Activated CD4-positive, alpha-beta T cell treated with anti-CD3 and anti-CD28 coated beads, Interleukin-2, amount 50 U/mL, for 48 hours (primary cell): ENCODE measurements at regions not wholly inside any gene's neighbourhood (a gene's known extent, or its start where the extent isn't known, plus 50 kb on each side); places are given as distances from the start of the nearest gene placed in this dataset.

ENCODE experiments used
- DNase-seq, 2 experiments: peaks; one replicate each; pipeline ENCODE4 v3.0.0-alpha.2; 2020

- DNase-seq: no peak
These were observed 164.2 kb upstream of the SOX5 start for GRCh38 chr12:24113701-24114100.

- no peak for DNase-seq
These were observed 162.1 kb upstream of the SOX5 start for GRCh38 chr12:24111616-24112015.

DNA sequence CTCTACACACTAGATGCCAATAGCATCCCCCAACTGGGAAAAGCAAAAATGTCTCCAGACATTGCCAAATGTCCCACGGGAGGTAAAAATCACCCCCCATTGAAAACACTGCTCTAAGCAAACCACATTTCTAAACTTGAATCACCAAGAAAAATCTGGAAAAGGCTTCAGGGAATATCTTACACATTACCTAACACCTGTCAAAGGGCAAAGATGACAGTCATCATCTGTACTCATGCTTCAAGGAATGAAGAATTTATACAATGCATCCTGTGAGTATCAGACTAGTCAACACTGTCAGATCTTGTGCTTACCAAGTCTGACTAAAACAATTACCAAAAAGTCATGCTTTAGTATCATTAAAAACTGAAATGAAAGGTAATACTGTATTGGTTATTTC lies 161.6 kb upstream of the SOX5 start:
- no peak for DNase-seq

GRCh38 chr12:24109381-24110039 lies 160.0 kb upstream of the SOX5 start:
- no peak for DNase-seq

GRCh38 chr12:24102676-24103075 lies 153.2 kb upstream of the SOX5 start:
- no peak for DNase-seq

GRCh38 chr12:24099576-24099975 lies 150.1 kb upstream of the SOX5 start:
- no peak for DNase-seq

DNA sequence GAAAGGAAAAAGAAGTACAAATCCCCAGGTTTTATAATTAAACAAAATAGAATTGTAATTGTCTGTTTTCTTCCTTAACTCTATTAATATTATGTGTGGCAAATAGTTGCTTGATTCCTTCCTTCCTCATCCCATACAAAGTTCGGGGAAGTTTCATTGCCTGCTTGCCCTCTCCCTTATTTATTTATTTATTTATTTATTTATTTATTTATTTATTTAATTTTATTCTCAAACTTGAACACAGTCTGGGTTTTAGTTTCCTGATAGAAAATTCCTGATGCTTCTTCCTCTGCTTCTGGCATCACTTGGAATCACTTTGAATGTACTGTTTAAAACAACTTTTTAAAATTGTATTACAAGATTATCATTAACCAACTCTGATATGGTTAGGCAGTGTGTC lies 145.8 kb upstream of the SOX5 start:
- DNase-seq: no peak

DNA sequence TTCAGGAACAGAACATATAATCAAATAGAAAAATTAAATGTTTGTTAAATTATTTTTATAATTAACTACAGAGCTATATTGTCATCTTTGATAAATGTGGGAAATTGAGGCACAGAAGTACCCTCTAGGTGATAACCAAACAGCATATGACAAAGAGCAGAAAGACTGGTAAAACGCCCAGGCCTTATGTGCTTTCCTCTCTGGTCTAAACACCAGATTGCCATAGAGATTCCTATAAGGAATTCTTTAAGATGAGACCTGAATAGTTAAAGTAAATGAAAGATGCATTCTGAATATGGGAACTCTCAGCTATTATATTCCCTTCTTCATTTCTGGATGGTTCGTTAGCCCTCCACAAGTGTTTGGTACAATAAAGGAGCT lies 140.0 kb upstream of the SOX5 start:
- no peak for DNase-seq

- no peak for DNase-seq
These were observed 139.5 kb upstream of the SOX5 start for GRCh38 chr12:24088751-24089509.

DNA sequence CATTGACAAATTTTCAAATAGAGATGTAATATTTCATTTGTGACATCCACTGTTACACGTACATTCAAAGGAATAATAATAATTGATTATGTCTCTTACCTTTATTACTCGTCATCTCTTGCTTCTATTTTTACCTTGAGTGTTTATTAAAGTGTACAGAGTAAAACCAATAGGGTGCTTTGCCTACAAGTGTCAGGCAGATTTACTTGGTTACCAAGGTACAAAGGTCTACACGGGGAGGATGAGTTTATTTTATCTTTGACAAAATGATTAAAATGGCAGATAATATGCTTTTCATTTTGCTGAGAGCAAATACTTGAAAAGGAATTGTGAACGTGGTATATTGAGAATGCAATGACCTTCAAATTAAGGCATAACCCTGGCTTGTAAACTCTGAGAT lies 137.8 kb upstream of the SOX5 start:
- DNase-seq: no peak

- DNase-seq: no peak
These were observed 135.3 kb upstream of the SOX5 start for GRCh38 chr12:24084800-24085199.

DNA sequence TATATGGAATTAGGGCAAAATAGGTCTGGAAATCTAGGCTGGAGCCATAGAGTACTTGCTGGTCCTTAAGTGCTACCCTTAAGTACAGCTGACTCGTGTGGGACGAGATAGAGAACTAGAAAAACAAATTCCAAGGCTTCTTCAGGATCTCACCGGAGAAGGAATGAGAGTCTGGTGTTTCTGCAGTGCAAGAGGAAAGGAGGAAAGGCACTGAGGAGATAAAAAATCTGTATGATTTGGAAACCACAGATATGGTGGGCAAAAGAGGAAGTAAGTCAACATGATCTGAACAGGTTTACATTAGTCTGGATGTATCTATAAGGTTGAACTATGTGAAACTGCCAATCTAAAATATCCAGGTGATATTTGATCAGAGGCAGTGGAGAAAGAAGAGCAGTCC lies 134.4 kb upstream of the SOX5 start:
- DNase-seq: no peak

DNA sequence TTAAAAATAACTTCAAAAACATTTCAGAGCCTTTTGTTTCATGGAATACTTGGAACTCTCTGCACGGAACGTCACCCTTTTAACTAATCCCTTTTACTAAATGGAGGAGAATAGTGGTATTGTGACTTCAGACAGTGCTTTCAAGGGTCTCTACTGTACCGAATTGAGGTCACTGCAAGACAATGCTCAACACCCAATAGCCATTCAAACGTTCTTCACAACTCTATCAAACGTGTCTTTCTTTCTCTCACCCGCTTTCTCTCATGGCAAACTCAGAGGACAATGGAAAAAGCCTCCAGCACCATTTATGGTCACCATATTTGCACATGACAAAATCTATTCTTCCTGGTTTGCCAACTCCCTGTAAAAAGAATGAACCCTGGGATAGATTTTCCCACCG lies 132.1 kb upstream of the SOX5 start:
- DNase-seq: no peak

DNA sequence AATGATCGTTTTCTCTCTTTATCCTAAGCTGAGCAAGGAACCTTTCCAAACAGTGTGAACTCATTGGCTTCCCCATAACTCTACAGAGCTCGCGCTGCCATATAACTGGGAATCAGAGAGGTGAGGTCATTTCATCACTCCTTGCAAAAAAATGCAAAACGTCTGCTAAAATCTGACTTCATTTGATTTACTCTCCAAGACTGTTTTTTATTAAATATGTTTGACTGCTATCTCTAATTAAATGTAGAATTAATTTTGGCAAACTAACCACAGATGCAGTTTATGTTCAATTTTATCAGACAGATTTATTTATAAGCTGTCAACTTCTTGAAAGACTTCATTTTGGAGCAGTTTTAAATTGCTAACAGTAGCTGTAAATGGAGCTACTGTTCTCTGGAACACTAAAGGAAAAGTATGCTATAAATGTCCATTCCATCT lies 131.6 kb upstream of the SOX5 start:
- DNase-seq: no peak

DNA sequence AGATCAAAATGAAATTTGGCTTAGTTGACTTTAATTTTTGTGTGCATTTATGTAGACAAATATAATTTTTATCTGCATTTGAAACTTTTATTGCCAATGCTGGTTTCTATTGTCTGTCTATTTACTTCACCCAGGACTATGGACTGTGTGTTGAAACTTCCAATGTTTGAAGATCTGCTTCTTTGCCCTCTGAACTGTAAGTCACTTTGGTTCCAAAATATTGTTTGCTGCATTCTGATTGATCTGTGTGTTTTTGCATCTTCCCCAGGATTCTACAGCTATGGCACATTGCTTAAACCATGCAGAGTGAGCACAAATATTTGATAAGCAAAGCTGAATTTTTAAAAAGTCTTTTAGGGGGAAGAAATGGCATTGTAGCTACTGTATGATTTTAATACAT lies 131.0 kb upstream of the SOX5 start:
- no peak for DNase-seq

GRCh38 chr12:24079083-24079482 lies 129.6 kb upstream of the SOX5 start:
- DNase-seq: no peak

DNA sequence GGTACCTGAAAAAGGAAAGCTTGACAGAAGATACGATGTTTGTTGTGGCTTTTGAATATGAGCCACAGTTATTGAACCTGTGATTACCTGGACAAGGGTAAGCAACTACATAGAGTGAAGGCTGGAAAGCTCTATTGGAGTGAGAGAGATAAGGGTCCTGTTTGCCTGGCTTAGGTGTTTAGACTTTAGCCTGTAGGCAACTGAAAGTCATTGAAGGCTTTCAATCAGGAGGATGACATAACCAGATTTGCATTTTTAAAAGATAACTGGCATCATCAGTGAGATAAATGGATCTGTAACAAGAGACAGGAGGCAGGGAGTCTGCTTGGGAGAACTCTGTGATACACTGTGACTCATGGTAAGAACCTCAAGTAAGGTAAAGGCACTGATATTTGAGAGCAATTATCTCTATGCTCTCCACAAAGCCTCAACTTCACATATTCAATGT lies 128.9 kb upstream of the SOX5 start:
- no peak for DNase-seq

GRCh38 chr12:24077161-24077560 lies 127.7 kb upstream of the SOX5 start:
- no peak for DNase-seq

DNA sequence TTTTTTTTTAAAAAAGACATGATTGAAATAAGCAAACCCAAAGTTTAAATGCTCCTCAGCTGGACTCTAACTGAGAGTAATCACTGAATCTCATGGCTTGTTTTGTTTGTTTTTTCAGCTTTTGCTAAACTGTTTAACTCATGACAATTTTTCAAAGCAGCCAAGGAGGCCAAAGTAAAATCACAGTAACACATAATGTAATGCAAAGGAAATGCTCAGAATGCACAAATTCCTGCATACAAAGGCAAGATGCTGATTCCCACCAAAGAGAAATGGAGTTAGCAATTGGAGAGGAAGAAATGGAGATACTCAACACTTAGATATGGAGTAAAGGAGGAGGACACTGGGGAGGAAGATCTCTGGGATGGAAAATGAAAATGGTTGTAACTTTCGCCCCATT lies 126.2 kb upstream of the SOX5 start:
- no peak for DNase-seq

- DNase-seq: no peak
These were observed 123.8 kb upstream of the SOX5 start for GRCh38 chr12:24073170-24073810.

DNA sequence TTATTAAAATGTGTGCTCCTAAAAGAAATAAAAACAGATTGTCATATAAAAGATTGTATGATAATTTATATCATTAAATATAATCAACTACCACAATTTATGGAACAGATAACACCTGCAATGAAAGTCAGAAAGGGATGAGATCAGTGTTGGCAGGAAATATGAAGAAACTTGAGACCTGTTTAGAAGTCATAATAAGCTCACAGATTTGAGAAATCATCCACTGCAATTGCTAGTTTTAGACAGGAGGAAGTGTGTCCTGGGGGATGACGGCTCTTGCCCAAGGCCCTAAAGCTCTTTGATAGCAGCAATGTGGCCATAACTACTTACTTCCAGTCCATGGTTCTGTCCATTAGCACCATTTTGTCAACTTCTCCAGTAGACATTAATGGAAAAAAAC lies 122.8 kb upstream of the SOX5 start:
- DNase-seq: no peak

DNA sequence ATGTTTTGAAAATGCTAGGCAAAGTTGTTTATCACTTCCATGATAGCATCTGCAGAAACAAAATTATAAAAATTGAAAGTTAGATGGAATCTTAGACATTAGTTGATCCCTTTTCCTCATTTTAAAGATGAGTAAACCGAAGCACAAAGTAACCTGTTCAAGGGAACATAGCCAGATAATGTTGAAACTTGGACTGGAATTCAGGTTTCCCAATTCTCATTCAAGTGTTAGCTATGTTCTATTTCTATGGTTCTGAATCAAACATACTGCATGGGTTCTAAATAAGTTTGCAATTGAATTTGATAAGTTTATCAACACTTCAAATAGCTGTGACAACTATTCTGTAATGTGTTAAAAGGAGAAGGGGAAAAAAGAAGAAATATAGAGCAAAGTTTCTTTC lies 122.4 kb upstream of the SOX5 start:
- no peak for DNase-seq

DNA sequence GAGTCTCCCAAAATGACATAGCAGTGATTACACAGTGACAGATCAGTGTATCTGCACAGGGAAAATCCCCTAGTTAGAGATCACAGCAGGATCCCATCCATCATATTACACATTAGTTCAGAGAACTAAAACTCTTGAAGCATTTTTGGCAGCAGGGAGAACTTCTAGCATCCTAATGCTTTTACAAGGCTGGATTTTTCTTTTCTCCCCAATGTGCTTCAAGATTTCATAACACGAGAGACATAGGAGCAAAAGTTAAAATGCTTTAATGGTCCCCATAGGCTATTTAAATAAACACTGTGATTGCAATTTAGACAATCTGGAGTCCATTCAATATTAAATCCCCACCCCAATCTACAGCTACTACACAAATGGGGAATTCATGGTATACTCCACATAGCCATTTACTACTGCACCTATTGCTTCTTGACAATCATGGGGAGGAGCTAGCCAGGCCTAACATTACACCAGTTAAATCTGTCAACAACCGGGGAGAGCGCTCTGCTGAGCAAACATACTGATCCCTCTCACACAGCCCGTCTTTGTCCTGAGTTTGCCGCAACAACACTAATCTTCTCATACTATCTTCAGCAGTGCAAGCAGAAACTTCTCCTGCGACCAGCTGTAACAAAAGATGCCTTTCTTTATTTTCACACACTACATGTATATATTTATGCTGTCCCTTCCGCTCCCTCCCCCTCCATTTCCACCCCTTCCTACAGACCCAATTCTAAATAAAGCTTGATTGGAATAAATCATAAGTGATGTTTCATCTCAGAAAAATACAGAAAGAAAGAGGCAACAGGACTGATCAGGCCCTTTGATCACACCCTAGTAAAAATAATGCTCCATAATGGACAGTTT lies 120.3 kb upstream of the SOX5 start:
- DNase-seq: no peak
